ENCODE measurements at regions not wholly inside any gene's neighbourhood (a gene's known extent, or its start where the extent isn't known, plus 50 kb on each side); places are given as distances from the start of the nearest gene placed in this dataset.

- H3K4me1 ChIP-seq = no peaks in the 10 kb centered on the region
- no peak overlapping the region for H3K27ac ChIP-seq
- DNase-seq = no peak
- intact Hi-C loops (cut with DNase I) = no loop called here
- H3K36me3 ChIP-seq = no peaks in the 10 kb centered on the region
- no peak for ATAC-seq
- H3K4me3 ChIP-seq = no peak overlapping the region
- no peak for TF ChIP-seq CTCF (IDR thresholded peaks at IDR 0.05)
- H3K9me3 ChIP-seq = no peaks in the 10 kb centered on the region
- peaks cover 4% of the 10 kb centered on the region for H3K27me3 ChIP-seq (ENCODE audit: low read depth)
These were observed 260.1 kb upstream of the SLC24A2 start for GRCh38 chr9:20048985-20049384.

- Histone ChIP-seq H3K27ac (no peak overlapping the region), H3K27me3 (ENCODE audit: low read depth) (peaks cover 4% of the 10 kb centered on the region), H3K4me1 (no peaks in the 10 kb centered on the region), H3K9me3 (no peaks in the 10 kb centered on the region), H3K4me3 (no peak overlapping the region), H3K36me3 (no peaks in the 10 kb centered on the region)
- DNase-seq = no peak
- intact Hi-C loops (cut with DNase I) = no loop called here
- TF ChIP-seq CTCF (IDR thresholded peaks at IDR 0.05) = no peak
- no peak for ATAC-seq
These were observed 259.6 kb upstream of the SLC24A2 start for GRCh38 chr9:20048437-20048836.

- Histone ChIP-seq H3K4me3 (no peak overlapping the region), H3K27ac (no peak overlapping the region), H3K27me3 (ENCODE audit: low read depth) (peaks cover 4% of the 10 kb centered on the region), H3K9me3 (no peaks in the 10 kb centered on the region), H3K4me1 (peaks cover 15% of the 10 kb centered on the region), H3K36me3 (no peaks in the 10 kb centered on the region)
- ATAC-seq = no peak
- no peak for DNase-seq
- TF ChIP-seq CTCF (IDR thresholded peaks at IDR 0.05) = no peak
- intact Hi-C loops (cut with DNase I) = no loop called here
These were observed 255.8 kb upstream of the SLC24A2 start for GRCh38 chr9:20044686-20045085.

- no peak for TF ChIP-seq CTCF (IDR thresholded peaks at IDR 0.05)
- Histone ChIP-seq H3K9me3 (no peaks in the 10 kb centered on the region), H3K36me3 (no peaks in the 10 kb centered on the region), H3K4me1 (peaks cover 15% of the 10 kb centered on the region), H3K27ac (no peak overlapping the region), H3K4me3 (no peak overlapping the region), H3K27me3 (ENCODE audit: low read depth) (peaks cover 4% of the 10 kb centered on the region)
- no peak for ATAC-seq
- DNase-seq = no peak
- intact Hi-C loops (cut with DNase I) = no loop called here
These were observed 254.6 kb upstream of the SLC24A2 start for GRCh38 chr9:20043461-20043860.

GRCh38 chr9:20043035-20043434 lies 254.2 kb upstream of the SLC24A2 start:
- H3K27me3 ChIP-seq (ENCODE audit: low read depth) = peaks cover 4% of the 10 kb centered on the region
- no peak for TF ChIP-seq CTCF (IDR thresholded peaks at IDR 0.05)
- intact Hi-C loops (cut with DNase I) = no loop called here
- no peaks in the 10 kb centered on the region for H3K9me3 ChIP-seq
- H3K36me3 ChIP-seq = no peaks in the 10 kb centered on the region
- H3K4me3 ChIP-seq = no peak overlapping the region
- no peak for ATAC-seq
- H3K27ac ChIP-seq = no peak overlapping the region
- peaks cover 15% of the 10 kb centered on the region for H3K4me1 ChIP-seq
- DNase-seq = no peak

GRCh38 chr9:20042128-20042711 lies 253.4 kb upstream of the SLC24A2 start:
- no peak for TF ChIP-seq CTCF (IDR thresholded peaks at IDR 0.05)
- intact Hi-C loops (cut with DNase I) = no loop called here
- no peak overlapping the region for H3K4me3 ChIP-seq

More at GRCh38 chr9:20042128-20042711, 253.4 kb upstream of the SLC24A2 start:
- Histone ChIP-seq H3K27me3 (ENCODE audit: low read depth) (peaks cover 4% of the 10 kb centered on the region), H3K27ac (no peak overlapping the region), H3K4me1 (peaks cover 15% of the 10 kb centered on the region), H3K36me3 (no peaks in the 10 kb centered on the region), H3K9me3 (no peaks in the 10 kb centered on the region)
- ATAC-seq (no peak), DNase-seq (no peak)
